GM18511 (cell line): ENCODE measurements at regions not wholly inside any gene's neighbourhood (a gene's known extent, or its start where the extent isn't known, plus 50 kb on each side); places are given as distances from the start of the nearest gene placed in this dataset.

ENCODE experiments used
- ATAC-seq: cut with Tn5 transposase; IDR thresholded peaks from one replicate; pipeline ENCODE4 v1.9.1; 2021; ENCODE audit warnings: mild to moderate bottlenecking, moderate library complexity; ENCODE audit not compliant: unreplicated experiment

DNA sequence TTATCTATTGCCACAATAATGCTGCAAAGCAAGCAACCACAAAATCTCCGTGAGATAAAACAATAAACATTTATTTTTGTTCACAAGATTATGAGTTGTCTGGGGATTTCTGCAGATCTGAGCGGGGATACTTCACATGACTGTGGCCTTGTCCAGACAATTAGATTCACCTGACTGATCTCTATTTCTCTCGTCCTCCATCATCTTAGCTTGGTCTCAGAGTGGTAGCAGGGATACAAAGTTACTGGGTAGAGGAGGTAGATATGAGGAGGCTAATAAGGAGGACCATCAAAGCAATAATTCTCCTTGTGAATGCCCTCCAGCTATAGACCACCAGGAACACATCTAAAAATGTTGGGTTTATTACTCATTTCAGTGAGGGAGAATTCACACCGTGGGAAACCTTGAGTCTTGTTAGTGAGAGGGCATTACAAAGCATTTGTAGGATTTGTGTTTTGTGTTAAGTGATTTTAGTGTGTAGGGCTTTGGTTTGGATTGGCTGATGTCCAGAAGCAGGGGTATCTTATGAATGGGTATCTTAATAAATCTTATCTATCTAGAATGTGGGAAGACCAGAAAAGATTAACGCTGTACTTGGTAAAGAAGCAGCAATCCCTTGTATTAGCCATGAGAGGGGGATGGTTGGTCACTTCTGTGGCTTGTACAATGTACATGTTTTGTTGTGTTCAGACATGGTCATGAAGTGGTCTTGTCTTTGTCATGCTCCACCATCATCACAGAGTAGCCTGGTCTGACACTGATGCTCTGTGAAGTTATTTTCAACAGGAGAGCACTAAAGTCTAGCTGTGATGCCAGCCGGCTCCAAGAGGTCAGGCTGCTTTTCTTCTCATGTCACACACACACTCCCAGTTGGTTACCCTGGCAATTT lies 287.6 kb upstream of the STT3B start:
- ATAC-seq = no peak

DNA sequence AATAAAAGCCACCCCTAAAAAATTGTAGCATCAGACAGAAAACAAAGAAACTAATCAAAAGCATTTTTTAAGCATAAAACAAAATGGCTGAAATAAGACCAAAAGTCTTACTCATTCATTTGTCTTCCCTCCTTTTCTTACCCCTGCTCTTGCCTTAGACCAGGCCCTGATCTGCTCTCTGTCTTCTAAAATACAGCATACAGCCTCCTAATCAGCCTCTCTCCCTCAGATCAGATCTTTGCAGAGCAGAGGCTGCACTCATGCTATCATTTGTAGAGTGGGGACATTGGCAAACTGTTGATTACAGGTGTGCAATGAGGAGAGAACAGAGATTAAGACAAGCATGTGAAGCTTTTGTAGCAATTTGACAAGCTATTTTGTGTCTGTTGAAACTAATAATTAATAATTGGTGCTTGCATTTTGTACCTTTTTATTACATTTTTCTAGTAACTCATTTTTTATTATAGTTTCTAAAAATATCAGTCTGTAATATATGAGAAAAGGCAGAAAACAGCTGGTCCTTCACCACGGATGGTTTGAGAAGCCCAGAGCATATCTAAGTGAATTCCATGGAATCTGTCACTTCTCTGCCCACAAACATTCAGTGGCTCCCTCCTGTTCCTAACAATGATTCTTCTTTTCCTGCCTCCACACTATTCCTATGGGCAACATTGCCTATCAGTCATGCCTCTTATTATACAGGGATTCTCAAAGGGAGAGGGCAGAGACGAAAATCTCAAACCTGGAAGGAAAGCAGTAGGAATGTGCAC lies 286.2 kb upstream of the STT3B start:
- no peak for ATAC-seq

- no peak for ATAC-seq
Observed at GRCh38 chr3:31247063-31247447, 285.7 kb upstream of the STT3B start.

DNA sequence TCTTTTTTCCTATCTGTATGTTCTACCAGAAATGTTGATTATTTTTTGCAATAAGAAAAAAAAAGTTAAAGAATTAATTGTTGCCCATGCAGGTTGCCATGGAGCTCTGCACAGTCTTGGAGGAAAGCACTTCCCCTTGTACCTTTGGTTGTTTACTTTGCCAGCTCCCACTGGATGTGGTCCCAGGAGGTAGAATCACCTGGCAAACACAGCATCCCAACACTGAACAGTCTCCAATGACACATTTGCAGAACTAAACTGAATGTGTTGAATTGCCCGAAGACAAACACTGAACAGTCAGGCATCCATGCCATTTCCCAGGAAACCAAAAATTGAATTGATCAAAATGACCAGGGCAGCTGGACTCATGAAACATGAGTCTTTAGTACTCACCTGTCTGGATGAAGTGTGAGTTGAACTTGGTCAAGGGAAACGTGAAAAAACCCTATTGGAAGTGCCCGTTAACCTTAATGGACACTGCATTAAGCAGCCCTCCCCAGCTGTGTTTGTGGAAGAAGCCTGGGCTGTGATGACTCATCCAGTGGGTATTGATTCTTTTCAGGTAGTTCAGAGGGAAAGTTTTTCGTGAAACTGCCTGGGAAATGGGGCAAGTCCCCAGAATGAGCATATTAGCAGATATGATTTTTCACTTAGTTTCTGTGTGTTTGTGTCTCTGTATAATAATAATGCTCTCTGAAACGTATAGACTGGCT lies 284.7 kb upstream of the STT3B start:
- ATAC-seq = peak; percentile 69

DNA sequence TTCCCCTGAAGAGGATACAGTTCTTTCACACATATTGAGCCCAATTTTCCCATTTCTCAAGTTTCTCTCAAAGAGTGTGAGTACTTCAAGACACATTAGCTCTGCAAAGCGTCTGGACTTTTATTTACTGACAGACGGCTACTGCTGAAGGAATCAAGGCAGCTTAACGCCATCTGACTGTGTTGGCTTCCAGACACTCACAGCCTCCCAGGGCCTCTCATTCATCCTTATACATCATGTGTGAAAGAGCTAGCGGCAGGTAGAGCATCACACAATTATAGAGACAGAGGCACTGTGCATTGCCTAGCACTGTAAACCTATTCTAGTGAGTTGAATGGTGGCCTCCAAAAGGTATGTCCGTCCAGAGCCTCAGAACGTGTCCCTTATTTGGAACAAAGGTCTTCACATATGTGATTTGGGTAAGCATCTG lies 284.1 kb upstream of the STT3B start:
- peak; percentile 2 for ATAC-seq

DNA sequence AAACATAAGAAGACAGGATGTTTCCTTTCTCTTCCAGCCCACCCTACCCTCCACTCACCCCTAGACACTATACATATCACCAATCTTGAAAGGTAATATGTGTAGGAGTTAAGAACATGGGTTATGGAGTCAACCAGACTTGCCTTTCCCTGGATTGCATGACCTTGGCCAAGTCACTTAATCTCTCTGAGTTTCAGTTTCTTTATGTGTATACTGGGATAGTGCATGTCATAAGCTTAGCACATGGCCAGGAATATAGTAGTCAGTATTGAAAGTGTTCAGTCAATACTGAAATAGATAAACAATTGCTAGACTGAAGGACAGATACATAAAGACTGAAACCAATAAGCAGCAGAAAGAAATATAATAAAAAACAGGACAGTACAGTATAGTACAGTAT lies 283.2 kb upstream of the STT3B start:
- ATAC-seq = no peak

- no peak for ATAC-seq
Observed at GRCh38 chr3:31250116-31250777, 282.5 kb upstream of the STT3B start.

DNA sequence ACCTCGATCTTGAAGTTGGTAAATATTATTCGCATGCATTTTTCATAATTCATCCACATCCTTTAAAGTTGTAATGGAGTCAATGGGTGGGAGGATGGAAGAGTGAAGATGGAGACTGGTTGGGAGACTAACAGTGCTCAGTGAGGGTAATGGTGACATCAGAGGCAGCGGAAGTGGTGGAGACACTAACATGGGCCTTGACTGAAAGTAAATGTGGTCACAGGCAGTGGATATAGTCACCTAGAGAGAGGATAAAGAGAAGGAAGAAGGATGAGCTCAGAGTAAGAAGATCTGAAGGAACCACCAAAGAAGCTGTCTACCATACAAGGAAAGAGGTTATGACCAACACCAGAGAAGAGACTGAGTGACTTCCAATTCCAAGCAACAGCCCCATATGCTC lies 281.6 kb upstream of the STT3B start:
- no peak for ATAC-seq

- no peak for ATAC-seq
Observed at GRCh38 chr3:31252216-31253185, 280.2 kb upstream of the STT3B start.

DNA sequence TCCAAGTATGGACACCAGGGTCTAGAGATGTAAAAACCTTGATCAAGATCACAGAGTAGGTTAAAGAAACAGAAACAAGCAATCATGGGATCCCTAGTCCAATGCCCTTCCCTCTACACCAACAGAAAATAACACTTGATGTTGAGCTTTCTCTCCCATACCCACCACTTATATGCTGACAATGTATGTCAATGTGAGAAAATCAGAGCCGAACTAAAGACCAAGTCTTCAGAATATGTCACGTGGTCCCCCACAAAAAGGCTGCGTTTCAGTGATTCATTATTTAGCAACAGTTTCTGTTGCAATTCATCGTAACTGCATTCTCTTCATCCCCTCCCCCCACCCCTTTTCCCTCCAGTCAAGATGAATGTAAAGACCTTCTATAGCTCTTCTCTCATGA lies 278.9 kb upstream of the STT3B start:
- ATAC-seq = no peak

DNA sequence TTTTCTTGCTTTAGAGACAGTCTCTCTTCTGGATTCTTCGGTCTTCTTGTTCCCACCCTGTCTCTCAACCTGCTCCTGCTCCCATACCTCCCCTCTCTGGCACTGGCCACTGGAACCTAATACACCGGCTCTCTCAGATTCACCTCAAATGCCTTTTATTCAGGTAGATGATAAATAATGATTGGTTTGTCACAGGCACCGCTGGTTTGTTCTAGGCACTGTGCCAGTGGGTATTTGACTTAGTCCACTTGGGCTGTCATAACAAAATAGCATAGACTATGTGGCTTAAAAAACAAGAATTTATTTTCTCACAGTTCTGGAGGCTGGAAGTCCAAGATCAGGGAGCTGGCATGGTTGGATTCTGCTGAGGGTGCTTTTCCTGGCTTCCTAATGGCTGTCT lies 278.2 kb upstream of the STT3B start:
- ATAC-seq = no peak

DNA sequence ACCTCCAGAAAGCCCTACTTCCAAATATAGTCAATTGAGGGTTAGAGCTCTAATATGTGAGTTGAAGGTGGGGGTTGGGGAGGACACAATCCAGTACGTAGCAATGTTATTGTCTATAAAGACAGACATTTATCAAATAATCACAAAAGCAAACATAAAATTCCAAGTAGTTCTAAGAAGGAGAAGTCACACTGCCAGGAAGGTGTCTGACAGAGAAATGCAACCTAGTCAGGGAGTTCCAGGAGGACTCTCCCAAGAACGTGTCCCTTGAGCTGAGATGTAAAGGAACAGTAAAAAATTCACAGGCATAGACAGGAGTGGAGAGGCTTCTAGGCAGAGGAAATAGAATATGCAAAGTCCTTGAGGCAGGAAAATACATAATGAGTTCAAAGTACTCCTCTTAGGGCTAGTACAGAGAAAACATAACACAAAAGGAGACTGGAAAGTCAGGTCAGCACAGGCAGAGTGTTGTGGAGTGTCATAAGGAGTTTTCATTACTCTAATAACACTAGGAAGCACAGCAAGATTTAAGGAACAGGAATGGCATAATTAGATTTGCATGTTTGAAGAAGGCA lies 277.6 kb upstream of the STT3B start:
- no peak for ATAC-seq

GRCh38 chr3:31262201-31262600 lies 270.5 kb upstream of the STT3B start:
- ATAC-seq = no peak

DNA sequence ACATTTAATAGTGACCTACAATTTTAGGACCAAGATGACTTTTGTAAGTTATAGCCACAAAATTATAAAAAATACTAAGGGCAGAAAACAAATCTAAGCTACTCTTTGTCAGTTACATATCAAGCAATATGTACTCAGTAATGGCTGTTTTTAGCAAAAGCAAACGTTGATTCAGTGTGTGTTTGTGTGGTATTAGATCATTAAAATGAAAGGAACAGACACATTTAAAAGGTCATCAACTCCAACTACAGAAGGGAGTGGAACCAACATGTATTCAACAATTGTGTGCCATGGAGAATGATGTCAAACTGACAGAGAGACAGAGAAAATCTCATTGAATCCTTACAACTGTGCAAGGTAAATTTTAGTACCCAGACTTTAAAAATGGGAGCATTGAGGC lies 268.8 kb upstream of the STT3B start:
- ATAC-seq = no peak

DNA sequence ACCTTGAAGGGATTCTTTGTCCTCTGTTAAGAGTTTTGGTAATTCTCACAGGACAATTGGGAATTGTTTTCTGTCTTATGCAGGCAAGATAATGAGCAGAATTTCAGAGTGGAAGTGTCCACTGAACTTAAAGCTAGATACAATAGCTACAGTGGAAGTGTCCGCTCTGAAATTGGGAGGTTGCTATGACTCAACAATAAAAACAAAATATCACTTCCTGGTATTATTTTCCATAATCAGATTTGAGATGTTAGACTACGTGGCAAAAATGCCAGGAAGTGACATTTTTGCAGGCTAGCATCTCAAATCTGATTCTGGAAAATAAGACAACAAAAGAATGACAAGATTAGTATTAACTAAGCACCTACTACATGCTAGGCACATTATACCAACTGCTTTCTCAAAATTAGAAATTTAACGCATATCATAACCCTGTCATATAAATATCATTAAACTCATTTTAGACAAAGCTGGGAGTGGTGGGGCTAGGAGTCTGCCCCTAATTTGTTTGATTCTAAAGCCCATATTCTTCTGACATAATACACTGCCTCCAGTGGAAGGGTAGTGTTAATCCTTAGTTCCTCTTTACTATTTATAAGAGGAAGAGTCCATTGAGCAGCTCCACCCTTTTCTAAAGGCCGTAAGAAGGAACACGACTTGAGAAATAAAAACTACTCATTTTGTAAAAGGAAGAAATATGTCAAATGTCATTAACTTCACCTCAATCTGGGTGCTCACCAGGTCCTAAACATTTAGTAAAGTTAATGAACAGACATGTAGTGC lies 266.9 kb upstream of the STT3B start:
- no peak for ATAC-seq

- ATAC-seq = no peak
Observed at GRCh38 chr3:31268868-31269267, 263.9 kb upstream of the STT3B start.

GRCh38 chr3:31270010-31270409 lies 262.7 kb upstream of the STT3B start:
- no peak for ATAC-seq

DNA sequence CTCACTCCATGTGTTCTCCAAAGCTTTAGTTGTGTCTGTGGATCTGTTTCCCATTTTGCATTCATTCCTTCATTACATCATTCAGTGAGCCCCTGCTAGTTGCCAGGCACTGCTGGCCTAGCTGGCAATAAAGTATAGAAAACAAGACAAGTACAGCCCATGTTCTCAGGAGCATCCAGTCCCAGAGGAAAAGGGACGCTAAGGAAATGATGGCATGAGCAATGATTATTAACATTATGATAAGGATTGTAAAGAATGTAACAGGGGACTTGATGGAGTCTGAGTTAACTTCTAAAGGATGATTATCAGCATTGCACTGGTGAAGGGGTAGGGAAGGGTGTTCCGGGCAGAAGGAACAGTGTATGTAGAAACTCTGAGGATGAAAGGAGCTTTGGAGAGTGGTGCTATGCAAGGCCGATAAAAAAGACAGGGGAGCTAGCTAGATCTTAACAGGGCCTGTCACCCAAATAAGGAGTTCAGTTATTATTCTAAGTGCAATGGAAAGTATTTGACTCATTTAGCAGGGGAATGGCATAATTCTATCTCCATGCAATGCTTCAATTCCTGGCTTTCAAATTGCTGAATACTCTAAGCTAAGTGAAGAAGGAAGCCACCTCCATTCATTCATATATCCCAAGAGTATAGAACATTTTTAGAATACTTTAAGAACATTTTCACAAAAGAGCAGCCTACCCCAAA lies 258.2 kb upstream of the STT3B start:
- no peak for ATAC-seq
